ENCODE measurements at regions not wholly inside any gene's neighbourhood (a gene's known extent, or its start where the extent isn't known, plus 50 kb on each side); places are given as distances from the start of the nearest gene placed in this dataset.
"Not testable (repeated sequence)": the region's sequence is repeated elsewhere in the genome, so short reads cannot be mapped to it uniquely, and the experiment has no call there.

DNA sequence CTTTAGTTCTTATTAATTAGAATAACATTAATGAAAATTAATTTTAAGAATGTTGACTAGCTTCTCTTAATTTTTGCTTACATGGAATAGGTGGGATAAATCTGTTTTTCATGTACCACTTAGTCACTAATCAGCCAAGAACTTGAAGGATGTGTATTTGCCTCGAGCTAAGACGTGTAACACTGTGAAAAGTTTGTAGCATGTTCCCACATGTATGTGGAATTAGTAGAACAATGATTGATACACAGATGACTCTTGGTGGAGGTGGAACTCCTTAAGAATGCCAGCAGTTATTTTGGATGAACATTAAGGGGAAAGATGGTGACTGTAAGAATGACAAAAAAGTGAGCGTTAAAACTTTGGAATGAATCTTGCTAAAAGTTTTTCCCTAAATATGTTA, 435.7 kb upstream of the MDGA2 start:
- DNase-seq (ENCODE audit: low read depth, low spot score) = no peak
- in situ Hi-C loops (cut with HindIII; ENCODE audit: low pct_unique_long_range_greater_than_20kb, low sequenced_read_pairs) = no loop called here

DNA sequence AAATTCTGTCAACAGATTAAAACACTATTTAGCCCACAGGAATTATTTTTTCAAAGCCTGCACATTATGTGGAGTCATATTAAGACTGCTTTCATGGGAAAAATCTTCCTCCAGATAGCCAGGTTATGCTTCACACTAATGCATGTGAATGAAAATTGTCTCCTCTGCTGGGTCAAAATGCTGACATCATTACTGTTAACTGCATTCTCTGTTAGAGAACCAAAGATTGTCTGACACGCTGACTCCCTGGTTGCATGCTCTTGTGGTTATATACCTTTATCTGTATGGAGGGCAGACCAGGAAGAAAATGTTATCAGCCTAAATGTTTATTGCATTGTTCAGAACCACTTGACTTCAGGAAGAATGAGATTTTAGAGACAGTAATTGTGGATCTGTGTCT, 432.2 kb upstream of the MDGA2 start:
- in situ Hi-C loops (cut with HindIII; ENCODE audit: low pct_unique_long_range_greater_than_20kb, low sequenced_read_pairs) = no loop called here
- DNase-seq (ENCODE audit: low read depth, low spot score) = no peak

DNA sequence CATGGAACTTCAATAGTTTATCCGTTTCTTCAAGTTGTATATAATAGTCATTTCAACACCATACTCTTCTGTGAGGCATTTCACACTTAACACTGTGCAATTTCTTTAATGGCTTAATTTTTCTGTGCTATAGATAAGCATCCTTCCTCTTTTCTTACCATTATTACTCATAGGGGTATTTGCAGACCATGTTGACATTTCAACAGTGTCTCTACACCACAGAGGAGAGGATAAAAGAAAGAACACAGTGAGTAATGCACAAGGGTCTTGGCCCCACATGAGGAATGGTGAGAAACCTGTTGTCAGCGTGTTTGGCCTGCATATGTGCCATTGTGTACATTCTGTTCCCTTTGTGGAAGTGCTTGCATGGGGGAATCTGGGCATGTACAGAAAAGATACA, 421.5 kb upstream of the MDGA2 start:
- no peak for DNase-seq (ENCODE audit: low read depth, low spot score)
- in situ Hi-C loops (cut with HindIII; ENCODE audit: low pct_unique_long_range_greater_than_20kb, low sequenced_read_pairs) = no loop called here

DNA sequence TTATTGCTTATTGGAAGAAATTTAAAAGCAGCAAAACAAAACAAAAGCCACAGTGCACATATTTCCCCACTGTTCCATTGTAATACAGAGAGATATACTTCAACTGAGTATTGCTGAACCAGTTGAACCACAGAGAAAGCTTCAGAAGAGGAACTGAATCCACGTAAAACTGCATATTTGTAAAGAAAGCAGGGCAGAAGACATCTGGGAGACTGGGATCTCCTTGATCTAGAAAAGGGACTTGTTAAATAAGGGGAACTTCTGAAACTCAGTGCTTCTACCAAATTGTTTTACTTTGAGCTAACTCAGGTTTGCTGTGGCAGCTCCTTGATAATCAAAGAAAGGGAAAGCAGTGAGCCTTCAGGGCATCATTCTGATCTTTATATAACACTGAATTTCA, 411.1 kb upstream of the MDGA2 start:
- DNase-seq (ENCODE audit: low read depth, low spot score) = no peak
- in situ Hi-C loops (cut with HindIII; ENCODE audit: low pct_unique_long_range_greater_than_20kb, low sequenced_read_pairs) = no loop called here

DNA sequence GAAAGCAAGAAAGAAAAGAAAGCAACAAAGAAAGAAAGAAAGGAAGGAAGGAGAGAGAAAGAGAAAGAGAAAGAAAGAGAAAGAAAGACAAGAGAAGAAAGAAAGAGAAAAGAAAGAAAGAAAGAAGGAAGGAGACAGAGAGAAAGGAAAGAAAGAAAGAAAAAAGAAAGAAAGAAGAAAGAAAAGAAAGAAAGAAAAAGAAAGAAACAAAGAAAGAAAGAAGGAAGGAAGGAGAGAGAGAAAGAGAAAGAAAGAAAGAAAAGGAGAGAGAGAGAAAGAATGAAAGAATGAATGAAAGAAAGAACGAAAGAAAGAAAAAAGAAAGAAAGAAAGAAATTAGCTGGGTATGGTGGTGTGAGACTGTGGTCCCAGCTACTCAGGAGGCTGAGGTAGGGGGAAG, 400.1 kb upstream of the MDGA2 start:
- in situ Hi-C loops (cut with HindIII; ENCODE audit: low pct_unique_long_range_greater_than_20kb, low sequenced_read_pairs) = no loop called here
- no peak for DNase-seq (ENCODE audit: low read depth, low spot score)

DNA sequence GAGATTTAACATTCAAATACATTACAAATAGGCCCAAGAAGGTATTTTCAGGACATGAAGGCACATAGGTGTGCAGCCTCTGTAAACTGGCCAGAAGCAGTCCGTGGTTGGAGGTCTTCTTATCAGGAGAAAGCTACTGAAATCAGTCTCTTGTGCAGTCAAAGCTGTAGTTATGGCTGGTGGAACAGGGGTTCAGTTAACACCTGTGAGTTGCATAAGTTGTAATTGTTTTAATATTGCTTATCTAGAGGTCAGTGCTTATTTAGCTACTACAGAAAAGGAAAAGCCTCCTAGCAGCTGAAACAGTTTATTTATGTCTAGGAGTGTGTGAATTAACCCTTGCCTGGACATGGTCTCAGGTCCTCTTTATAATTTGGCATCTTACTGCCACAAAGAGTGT, 377.6 kb upstream of the MDGA2 start:
- in situ Hi-C loops (cut with HindIII; ENCODE audit: low pct_unique_long_range_greater_than_20kb, low sequenced_read_pairs) = no loop called here
- DNase-seq (ENCODE audit: low read depth, low spot score) = no peak

DNA sequence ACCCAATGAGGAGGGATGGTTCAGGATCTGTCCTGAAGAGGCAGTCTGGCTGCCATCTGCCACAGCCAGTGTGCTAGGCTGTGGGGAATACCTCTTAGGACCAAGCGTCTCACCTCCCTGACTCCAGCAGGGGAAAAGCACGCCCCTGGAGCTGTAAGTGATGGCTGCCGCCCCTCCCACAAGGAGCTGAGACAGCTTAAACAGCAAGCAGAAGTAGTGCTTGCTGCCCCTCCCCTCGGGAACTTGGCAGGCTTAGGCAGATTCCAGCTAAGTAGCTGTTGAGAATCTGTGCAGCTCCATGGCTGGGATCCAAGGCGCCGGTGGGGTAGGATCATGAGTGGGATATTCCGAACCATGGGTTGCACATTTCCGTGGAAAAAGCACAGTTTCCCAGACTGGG, 360.4 kb upstream of the MDGA2 start:
- in situ Hi-C loops (cut with HindIII; ENCODE audit: low pct_unique_long_range_greater_than_20kb, low sequenced_read_pairs) = no loop called here
- DNase-seq (ENCODE audit: low read depth, low spot score) = no peak

DNA sequence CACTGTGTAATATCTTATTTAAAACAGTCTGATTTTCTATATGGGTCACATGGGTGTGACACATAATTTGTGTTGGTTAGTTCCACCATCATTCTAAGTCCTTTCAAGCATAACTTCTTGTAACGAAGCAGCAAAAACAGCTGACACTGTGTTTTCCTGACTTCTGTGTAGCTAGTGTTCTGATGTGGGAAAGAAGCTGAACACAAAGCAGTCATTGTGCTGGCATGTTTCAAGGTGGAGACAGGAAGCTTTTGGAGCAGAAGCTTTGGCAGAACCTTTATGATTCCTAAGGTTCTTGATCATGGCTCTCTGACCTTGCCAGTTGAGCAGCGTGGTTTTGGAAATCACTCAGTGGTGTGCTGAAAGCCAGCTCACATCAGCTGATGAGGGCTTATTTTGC, 351.7 kb upstream of the MDGA2 start:
- in situ Hi-C loops (cut with HindIII; ENCODE audit: low pct_unique_long_range_greater_than_20kb, low sequenced_read_pairs) = no loop called here
- peak; percentile 68 for DNase-seq (ENCODE audit: low read depth, low spot score)

DNA sequence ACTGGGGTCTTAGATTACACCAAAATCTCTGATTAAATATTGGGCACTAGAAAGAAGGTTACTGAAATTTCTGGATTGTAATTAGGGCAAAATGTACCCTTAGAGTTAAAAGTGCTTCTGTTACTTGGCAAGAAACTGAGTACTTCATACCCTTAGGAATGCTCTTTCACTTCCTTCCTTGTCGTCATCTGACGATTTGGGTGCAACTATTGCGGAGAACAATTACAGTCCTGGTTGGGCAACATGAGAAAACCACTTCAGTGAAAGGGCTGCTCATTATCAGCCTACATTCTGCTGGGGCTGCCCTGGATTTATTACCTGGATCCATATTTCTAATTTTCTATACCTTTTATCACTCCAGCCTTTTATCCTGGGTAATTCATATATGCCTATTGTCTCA, 348.5 kb upstream of the MDGA2 start:
- no peak for DNase-seq (ENCODE audit: low read depth, low spot score)
- in situ Hi-C loops (cut with HindIII; ENCODE audit: low pct_unique_long_range_greater_than_20kb, low sequenced_read_pairs) = no loop called here

DNA sequence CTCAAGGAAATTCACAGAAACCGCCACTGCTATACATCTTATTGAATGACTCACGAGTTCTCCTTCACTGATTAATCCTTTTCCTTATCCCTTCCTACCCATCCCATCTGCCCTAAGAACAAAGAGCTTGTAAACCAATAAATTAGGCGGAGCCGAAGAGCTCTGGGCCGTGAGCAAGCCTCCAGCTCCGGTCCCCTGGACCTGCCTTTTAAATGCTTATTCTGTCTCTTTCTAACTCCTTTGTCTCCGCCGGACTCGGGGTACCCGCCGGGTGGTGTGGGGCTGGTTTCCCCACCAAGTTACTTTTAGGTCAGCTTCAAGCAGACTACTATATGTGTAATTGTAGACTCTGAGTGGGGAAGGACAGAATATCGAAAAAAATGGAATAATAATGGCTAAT, 336.1 kb upstream of the MDGA2 start:
- in situ Hi-C loops (cut with HindIII; ENCODE audit: low pct_unique_long_range_greater_than_20kb, low sequenced_read_pairs); DNase-seq (ENCODE audit: low read depth, low spot score): not testable (repeated sequence)

DNA sequence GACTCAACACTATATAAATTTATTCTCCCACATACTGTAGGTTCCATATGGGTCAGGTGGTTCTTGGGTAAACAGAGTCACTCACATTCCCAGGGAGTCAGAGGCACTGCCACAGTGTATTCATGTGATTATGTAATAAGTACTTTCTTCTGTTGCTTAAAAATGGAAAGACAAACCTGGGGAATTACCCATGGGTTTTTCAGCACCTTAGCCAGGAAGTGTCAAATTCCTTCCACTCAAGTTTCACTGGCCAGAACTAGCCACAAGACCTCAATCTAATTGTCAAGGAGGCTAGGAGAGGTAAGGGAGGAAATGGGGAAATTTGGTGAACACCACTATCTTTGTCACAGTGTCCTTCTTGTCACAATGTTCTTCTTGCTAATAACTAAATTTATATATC, 333.2 kb upstream of the MDGA2 start:
- DNase-seq (ENCODE audit: low read depth, low spot score) = no peak
- in situ Hi-C loops (cut with HindIII; ENCODE audit: low pct_unique_long_range_greater_than_20kb, low sequenced_read_pairs) = no loop called here

DNA sequence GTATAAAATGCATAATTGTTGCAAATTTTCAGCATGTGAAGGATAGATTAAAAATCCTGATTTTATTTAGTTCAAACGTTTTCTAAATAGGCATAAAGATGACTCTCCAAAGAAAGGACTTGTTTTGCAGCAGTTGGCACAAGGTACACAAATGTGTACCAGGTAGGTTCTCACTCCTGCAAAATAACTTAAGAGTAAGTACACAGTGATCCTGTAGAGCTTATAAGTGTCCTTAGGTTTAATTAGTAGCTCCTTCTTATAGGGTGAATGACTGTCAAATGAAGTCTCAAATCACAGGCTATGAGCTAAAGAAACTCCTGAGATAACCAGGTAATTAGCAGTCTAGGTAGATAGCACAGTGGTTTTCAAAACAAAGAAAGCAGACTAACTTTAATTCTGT, 330.6 kb upstream of the MDGA2 start:
- DNase-seq (ENCODE audit: low read depth, low spot score) = no peak
- in situ Hi-C loops (cut with HindIII; ENCODE audit: low pct_unique_long_range_greater_than_20kb, low sequenced_read_pairs) = no loop called here

DNA sequence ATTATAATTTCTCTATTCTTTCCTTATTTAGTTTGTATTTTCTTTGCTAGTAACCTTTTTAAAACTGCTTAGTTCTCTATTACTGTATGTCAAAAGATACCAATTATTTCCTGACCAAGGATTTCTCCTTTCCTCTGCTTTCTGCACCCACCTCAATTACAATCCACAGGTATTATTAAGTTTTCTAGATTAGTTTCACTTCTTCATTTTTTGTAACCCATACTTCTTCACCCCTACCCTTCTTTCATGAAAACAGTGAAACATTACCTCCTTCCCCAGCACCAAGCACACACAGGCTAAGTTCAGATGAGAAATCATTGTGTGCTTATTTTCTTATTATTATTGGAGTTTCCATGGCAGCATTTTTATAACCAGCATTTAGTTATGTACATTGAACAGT, 318.5 kb upstream of the MDGA2 start:
- no peak for DNase-seq (ENCODE audit: low read depth, low spot score)
- in situ Hi-C loops (cut with HindIII; ENCODE audit: low pct_unique_long_range_greater_than_20kb, low sequenced_read_pairs) = no loop called here

DNA sequence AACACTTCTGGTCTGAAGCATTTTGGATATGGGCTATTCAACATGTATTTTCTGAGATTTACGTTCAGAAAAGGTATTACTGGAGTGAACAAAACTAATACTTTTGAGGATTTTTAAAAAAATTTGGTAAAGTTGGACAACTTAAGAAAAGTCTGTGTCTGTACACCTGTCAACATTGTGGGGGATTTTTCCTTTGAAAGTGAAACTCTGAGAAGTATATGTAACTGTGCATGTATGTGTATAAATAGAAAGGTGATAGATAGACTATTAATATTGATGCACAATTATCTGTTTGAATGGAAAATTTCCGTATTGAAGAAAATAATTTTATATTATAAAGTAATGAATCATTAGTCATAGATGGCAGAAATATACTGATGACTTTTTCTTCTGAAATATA, 312.8 kb upstream of the MDGA2 start:
- no peak for DNase-seq (ENCODE audit: low read depth, low spot score)
- in situ Hi-C loops (cut with HindIII; ENCODE audit: low pct_unique_long_range_greater_than_20kb, low sequenced_read_pairs) = no loop called here

DNA sequence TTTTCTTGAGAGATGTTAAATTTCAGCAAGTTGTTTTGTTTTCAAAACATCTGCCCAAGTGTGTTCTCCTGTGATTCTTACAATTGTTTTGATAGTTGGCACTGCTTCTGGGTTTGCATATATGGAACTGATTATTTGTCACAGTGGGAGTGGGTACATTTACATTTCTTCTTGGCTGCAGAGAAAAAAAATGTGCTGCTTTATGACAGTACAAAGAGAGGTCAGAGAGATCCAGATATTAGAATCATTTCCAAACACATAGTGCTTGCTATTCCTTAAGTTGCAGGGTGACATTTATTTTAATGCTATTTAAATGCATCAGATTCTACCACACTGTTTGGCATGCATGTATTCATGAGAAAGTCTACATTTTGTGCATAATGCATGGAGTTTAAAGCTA, 303.5 kb upstream of the MDGA2 start:
- no peak for DNase-seq (ENCODE audit: low read depth, low spot score)
- in situ Hi-C loops (cut with HindIII; ENCODE audit: low pct_unique_long_range_greater_than_20kb, low sequenced_read_pairs) = no loop called here

DNA sequence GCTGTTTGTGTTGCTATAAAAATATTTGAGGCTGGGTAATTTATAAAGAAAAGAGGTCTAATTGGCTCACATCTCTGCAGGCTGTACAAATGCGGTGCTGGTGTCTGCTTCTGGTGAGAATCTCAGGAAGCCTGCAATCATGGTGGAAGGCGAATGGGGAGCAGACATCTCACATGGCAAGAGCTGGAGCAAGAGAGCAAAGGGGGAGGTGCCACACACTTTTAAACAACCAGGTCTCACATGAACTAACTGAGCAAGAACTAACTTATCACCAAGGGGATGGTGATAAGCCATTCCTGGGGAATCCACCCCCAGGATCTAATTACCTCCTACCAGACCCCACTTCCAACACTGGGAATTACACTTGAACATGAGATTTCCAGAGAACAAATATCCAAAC, 300.7 kb upstream of the MDGA2 start:
- in situ Hi-C loops (cut with HindIII; ENCODE audit: low pct_unique_long_range_greater_than_20kb, low sequenced_read_pairs) = no loop called here
- no peak for DNase-seq (ENCODE audit: low read depth, low spot score)

DNA sequence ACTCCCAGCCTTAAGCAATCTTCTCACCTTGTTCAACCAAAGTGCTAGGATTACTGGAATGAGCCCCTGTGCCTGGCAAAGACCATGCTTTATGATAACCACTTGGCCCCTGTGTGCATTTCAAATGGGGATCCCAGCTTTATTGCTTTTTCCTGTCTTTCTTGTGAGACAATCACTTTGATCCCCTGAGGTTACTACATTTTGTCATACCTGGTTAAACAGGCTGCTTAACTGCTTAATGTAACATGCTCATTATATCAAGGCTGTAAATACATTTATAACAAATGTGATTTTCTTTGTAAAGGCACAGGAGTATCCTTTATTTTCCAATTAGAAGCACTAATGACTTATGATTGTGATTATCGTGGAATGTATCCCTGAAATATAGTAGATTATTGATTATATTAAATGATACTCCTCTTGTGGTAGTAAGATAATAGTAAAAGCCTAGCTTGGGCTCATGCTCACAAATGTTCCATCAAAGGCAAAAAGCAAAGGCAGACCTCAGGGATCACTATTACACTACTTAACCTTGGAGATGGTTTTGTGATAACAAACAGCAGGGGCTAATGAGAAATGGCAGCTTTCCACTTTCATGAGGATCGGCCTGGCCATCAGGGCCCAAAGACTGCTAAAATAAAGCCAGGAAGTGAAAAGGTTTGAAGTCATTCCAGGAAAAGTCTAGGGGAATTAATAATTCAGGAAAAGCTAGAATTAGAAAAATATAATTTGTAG, 290.8 kb upstream of the MDGA2 start:
- in situ Hi-C loops (cut with HindIII; ENCODE audit: low pct_unique_long_range_greater_than_20kb, low sequenced_read_pairs) = no loop called here

DNA sequence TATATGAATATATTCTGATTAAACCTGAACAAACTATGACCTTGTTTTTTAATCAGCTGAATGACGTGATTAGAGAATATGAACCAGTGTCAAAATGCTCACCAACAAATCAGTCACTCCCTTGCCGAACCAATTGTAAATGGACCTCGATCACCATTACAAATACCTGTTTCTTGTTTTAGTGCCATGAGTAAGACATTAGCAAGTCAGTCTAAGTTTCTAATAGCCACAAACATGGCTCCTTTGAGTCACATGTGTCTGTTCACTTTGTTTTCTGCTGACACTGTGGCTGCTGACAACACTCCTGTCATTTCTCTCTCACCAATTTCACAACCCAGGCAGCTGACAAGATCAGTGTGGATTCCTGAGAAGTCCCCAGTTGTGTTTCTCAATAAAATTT, 286.2 kb upstream of the MDGA2 start:
- no peak for DNase-seq (ENCODE audit: low read depth, low spot score)

More for the DNA sequence above, 290.8 kb upstream of the MDGA2 start:
- DNase-seq (ENCODE audit: low read depth, low spot score) = no peak

DNA sequence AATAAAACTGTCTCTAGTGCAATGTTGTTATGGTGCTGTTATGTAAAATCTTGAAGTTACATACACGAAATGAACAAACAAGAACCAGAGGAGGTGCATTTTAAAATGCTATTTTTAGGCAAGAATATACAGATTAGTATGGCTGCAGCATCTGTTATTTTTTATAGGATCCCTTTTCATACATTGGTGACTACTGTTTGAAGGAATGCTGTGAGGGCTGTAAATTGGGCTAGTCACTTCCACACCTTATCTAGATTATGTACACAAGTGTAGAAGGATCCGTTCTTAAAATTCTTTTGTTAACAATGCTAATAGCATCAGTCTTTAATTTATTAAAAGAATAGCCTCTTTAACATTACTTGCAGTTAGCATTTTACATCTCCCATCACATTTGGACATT, 284.3 kb upstream of the MDGA2 start:
- no peak for DNase-seq (ENCODE audit: low read depth, low spot score)
- in situ Hi-C loops (cut with HindIII; ENCODE audit: low pct_unique_long_range_greater_than_20kb, low sequenced_read_pairs) = no loop called here

More for the DNA sequence above, 286.2 kb upstream of the MDGA2 start:
- in situ Hi-C loops (cut with HindIII; ENCODE audit: low pct_unique_long_range_greater_than_20kb, low sequenced_read_pairs) = no loop called here

DNA sequence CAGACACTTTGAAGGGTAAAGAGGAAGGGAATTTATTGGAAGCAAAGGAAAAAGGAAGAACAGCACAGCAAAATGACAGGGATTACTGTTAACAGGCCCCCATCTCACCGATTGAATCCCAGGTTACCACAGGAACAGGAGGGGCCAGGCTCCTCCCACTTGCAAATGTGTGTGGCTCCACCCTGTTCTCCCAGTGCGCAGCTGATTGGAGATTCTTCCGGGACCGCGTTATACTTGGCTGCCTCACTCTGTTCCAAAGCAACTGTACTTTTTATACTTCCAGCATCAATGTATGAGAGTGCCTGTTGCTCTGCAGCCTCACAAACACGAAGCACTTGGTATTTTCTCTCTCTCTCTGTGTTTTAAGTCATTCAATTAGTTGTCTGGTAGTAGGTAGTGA, 273.6 kb upstream of the MDGA2 start:
- peak; percentile 10 for DNase-seq (ENCODE audit: low read depth, low spot score)
- in situ Hi-C loops (cut with HindIII; ENCODE audit: low pct_unique_long_range_greater_than_20kb, low sequenced_read_pairs) = no loop called here
